PC-3 (cell line): ENCODE measurements at regions not wholly inside any gene's neighbourhood (a gene's known extent, or its start where the extent isn't known, plus 50 kb on each side); places are given as distances from the start of the nearest gene placed in this dataset.

Source experiments
- ATAC-seq: fragments of 200-7000 bp; cut with Tn5 transposase; 2 replicates; pipeline ENCODE4 v1.9.1; 2020; ENCODE audit warnings: mild to moderate bottlenecking, moderate library complexity
- BruUV-seq: library from RNA; stranded (reverse); fragments of 400-500 nt; replicated peaks from 2 replicates; lab custom pipeline; 2021; lab: Mats Ljungman, UMichigan
- CTCF ChIA-PET: fragments of 300-600 bp; sonication (Branson Sonifier 250); formaldehyde crosslinking; loops from one replicate; lab custom pipeline; 2022; ENCODE audit warnings: antibody characterized with exemption; lab: Charles Lee
- POLR2A ChIA-PET: fragments of 300-600 bp; sonication (Branson Sonifier 250); formaldehyde crosslinking; loops from one replicate; lab custom pipeline; 2022; ENCODE audit warnings: antibody characterized with exemption; ENCODE audit not compliant: unreplicated experiment; lab: Charles Lee
- DNase-seq: peaks from one replicate; pipeline ENCODE4 v3.0.0-alpha.2; 2015
- H2AFZ ChIP-seq: fragments of 300-600 bp; sonication (generic); 2 replicates; pipeline ENCODE4 v1.6.0; 2016; ENCODE audit warnings: antibody characterized with exemption, low read length
- H3F3A ChIP-seq: fragments of 300-600 bp; sonication (generic); one replicate; pipeline ENCODE4 v1.6.0; 2017; ENCODE audit warnings: antibody characterized with exemption, low read length, control low read depth, mild to moderate bottlenecking; ENCODE audit not compliant: unreplicated experiment
- H3K27ac ChIP-seq: fragments of 300-600 bp; sonication (generic); 2 replicates; pipeline ENCODE4 v1.5.1; 2016; ENCODE audit warnings: mild to moderate bottlenecking, low read length
- H3K27me3 ChIP-seq: fragments of 300-600 bp; sonication (generic); 2 replicates; pipeline ENCODE4 v1.6.1; 2016; ENCODE audit warnings: low read length, mixed read lengths
- H3K36me3 ChIP-seq: fragments of 300-600 bp; sonication (generic); 2 replicates; pipeline ENCODE4 v1.6.1; 2016; ENCODE audit warnings: low read depth, mixed run types, low read length, mixed read lengths
- H3K4me1 ChIP-seq: fragments of 300-600 bp; sonication (generic); 2 replicates; pipeline ENCODE4 v1.5.1; 2016; ENCODE audit warnings: low read length; ENCODE audit not compliant: insufficient read depth
- H3K4me2 ChIP-seq: fragments of 300-600 bp; sonication (generic); 2 replicates; pipeline ENCODE4 v1.6.0; 2016; ENCODE audit warnings: low read length
- H3K4me3 ChIP-seq: fragments of 300-600 bp; sonication (generic); 2 replicates; pipeline ENCODE4 v1.5.1; 2016; ENCODE audit warnings: mild to moderate bottlenecking, low read length, mixed read lengths
- H3K79me2 ChIP-seq: fragments of 300-600 bp; sonication (generic); 2 replicates; pipeline ENCODE4 v1.6.1; 2017; ENCODE audit warnings: low read length, mixed read lengths
- H3K9ac ChIP-seq: fragments of 300-600 bp; sonication (generic); 2 replicates; pipeline ENCODE4 v1.6.0; 2016; ENCODE audit warnings: mild to moderate bottlenecking, low read length
- H3K9me2 ChIP-seq: fragments of 300-600 bp; sonication (generic); replicated peaks from 2 replicates; pipeline ENCODE4 v1.6.1; 2016; ENCODE audit warnings: mixed run types, low read length, mixed read lengths
- H3K9me3 ChIP-seq: fragments of 300-600 bp; sonication (generic); 2 replicates; pipeline ENCODE4 v1.6.1; 2016; ENCODE audit warnings: low read length, mixed read lengths
- H4K20me1 ChIP-seq: fragments of 300-600 bp; sonication (generic); 2 replicates; pipeline ENCODE4 v1.6.1; 2016; ENCODE audit warnings: low read length, mixed read lengths
- EZH2 ChIP-seq: fragments of 300-600 bp; sonication (generic); IDR thresholded peaks from one replicate; pipeline ENCODE4 v1.6.1; 2017; ENCODE audit warnings: antibody characterized with exemption, mild to moderate bottlenecking, low read length; ENCODE audit not compliant: unreplicated experiment
- EZH2phosphoT487 ChIP-seq: fragments of 300-600 bp; sonication (generic); IDR thresholded peaks from 2 replicates; pipeline ENCODE4 v1.6.1; 2018; ENCODE audit warnings: mild to moderate bottlenecking, antibody characterized with exemption, low read length, borderline replicate concordance
- intact Hi-C: fragments of 100-400 bp; cut with micrococcal nuclease; formaldehyde crosslinking; loops from 2 replicates; pipeline ENCODE4 v1.9.0; 2023
- TF ChIP-seq, protein P1 (sequence below): fragments of 300-600 bp; sonication (generic); conservative IDR thresholded peaks from 2 replicates; pipeline ENCODE4 v1.5.1; 2017; ENCODE audit warnings: antibody characterized with exemption, low read depth, mild to moderate bottlenecking, low read length

- TF ChIP-seq, protein P1, sequence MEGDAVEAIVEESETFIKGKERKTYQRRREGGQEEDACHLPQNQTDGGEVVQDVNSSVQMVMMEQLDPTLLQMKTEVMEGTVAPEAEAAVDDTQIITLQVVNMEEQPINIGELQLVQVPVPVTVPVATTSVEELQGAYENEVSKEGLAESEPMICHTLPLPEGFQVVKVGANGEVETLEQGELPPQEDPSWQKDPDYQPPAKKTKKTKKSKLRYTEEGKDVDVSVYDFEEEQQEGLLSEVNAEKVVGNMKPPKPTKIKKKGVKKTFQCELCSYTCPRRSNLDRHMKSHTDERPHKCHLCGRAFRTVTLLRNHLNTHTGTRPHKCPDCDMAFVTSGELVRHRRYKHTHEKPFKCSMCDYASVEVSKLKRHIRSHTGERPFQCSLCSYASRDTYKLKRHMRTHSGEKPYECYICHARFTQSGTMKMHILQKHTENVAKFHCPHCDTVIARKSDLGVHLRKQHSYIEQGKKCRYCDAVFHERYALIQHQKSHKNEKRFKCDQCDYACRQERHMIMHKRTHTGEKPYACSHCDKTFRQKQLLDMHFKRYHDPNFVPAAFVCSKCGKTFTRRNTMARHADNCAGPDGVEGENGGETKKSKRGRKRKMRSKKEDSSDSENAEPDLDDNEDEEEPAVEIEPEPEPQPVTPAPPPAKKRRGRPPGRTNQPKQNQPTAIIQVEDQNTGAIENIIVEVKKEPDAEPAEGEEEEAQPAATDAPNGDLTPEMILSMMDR = no peak
- TF ChIP-seq EZH2phosphoT487 (no peak), EZH2 (no peak)
- intact Hi-C loops = no loop called here
- H2AFZ ChIP-seq = no peak overlapping the region
- H3K9me3 ChIP-seq = no peaks in the 10 kb centered on the region
- no peak overlapping the region for H3K9ac ChIP-seq
- H3K4me2 ChIP-seq = no peak overlapping the region
- ChIA-PET CTCF (no interaction called here), POLR2A (no interaction called here)
- H3K9me2 ChIP-seq = no peaks in the 10 kb centered on the region
- DNase-seq = no peak
- no TSS peak for BruUV-seq
- H3K36me3 ChIP-seq = no peaks in the 10 kb centered on the region
- H4K20me1 ChIP-seq = no peaks in the 10 kb centered on the region
- H3K27ac ChIP-seq = no peak overlapping the region
- no peaks in the 10 kb centered on the region for H3K27me3 ChIP-seq
- ATAC-seq = no peak
- no peaks in the 10 kb centered on the region for H3F3A ChIP-seq
- H3K4me3 ChIP-seq = no peak overlapping the region
- H3K79me2 ChIP-seq = no peaks in the 10 kb centered on the region
- no peaks in the 10 kb centered on the region for H3K4me1 ChIP-seq
These were observed 593.0 kb downstream of the UQCRFS1 start for GRCh38 chr19:28619816-28620429.

- ChIA-PET POLR2A (no interaction called here), CTCF (no interaction called here)
- H3K79me2 ChIP-seq = no peaks in the 10 kb centered on the region
- no peaks in the 10 kb centered on the region for H3K36me3 ChIP-seq
- no peaks in the 10 kb centered on the region for H3K9me2 ChIP-seq
- intact Hi-C loops = no loop called here
- H3K9ac ChIP-seq = no peak overlapping the region
- H3K27me3 ChIP-seq = no peaks in the 10 kb centered on the region
- H3K27ac ChIP-seq = no peak overlapping the region
- no peak overlapping the region for H2AFZ ChIP-seq
- H3K4me3 ChIP-seq = no peak overlapping the region
- H3K4me2 ChIP-seq = no peak overlapping the region
- H3F3A ChIP-seq = no peaks in the 10 kb centered on the region
- H3K4me1 ChIP-seq = no peaks in the 10 kb centered on the region
- DNase-seq = no peak
- H3K9me3 ChIP-seq = no peaks in the 10 kb centered on the region
- no peak for ATAC-seq
- H4K20me1 ChIP-seq = no peaks in the 10 kb centered on the region
- no peak for TF ChIP-seq EZH2phosphoT487
- TF ChIP-seq EZH2 = no peak
- TF ChIP-seq, protein P1 = no peak
- BruUV-seq = no TSS peak
These were observed 594.4 kb downstream of the UQCRFS1 start for GRCh38 chr19:28618504-28618903.

DNA sequence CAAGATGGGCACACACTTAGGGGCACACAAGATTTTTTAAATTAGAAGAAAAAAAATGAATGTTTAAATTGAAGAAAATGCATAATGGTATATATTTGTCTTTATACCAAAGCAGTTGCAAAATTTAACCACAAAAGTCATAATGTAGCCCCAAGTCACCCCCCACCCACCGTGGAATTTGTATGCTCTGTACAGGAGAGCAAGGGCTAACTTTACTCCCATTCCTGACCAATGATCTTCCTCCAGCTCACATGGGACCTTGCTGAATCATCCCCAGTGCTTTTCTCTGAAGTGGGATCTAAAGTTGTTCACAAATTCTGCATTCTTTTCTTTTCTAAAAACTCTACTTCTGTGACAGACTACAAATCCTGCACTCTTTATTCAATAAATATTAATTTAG lies 597.0 kb downstream of the UQCRFS1 start:
- H3K27me3 ChIP-seq = no peaks in the 10 kb centered on the region
- POLR2A ChIA-PET = no interaction called here
- no peaks in the 10 kb centered on the region for H4K20me1 ChIP-seq
- no peaks in the 10 kb centered on the region for H3K79me2 ChIP-seq
- H3K9me2 ChIP-seq = no peaks in the 10 kb centered on the region
- no peak overlapping the region for H3K9ac ChIP-seq
- CTCF ChIA-PET = no interaction called here
- H3K9me3 ChIP-seq = no peaks in the 10 kb centered on the region
- H3K4me3 ChIP-seq = no peak overlapping the region
- no peaks in the 10 kb centered on the region for H3F3A ChIP-seq
- no peaks in the 10 kb centered on the region for H3K4me1 ChIP-seq
- intact Hi-C loops = no loop called here
- DNase-seq (no peak), ATAC-seq (no peak)
- no peak for TF ChIP-seq EZH2phosphoT487
- no peak for TF ChIP-seq EZH2
- TF ChIP-seq, protein P1 = no peak
- no peak overlapping the region for H3K27ac ChIP-seq
- no peak overlapping the region for H3K4me2 ChIP-seq
- no TSS peak for BruUV-seq
- H3K36me3 ChIP-seq = no peaks in the 10 kb centered on the region
- no peak overlapping the region for H2AFZ ChIP-seq
